ENCODE measurements at regions not wholly inside any gene's neighbourhood (a gene's known extent, or its start where the extent isn't known, plus 50 kb on each side); places are given as distances from the start of the nearest gene placed in this dataset.

- H3K27me3 ChIP-seq (replicated peaks; ENCODE audit: insufficient read depth), result no peaks in the 10 kb centered on the region
- peaks cover 14% of the 10 kb centered on the region for H3K4me1 ChIP-seq (ENCODE audit: insufficient read depth)
- H3K9me3 ChIP-seq (ENCODE audit: low read depth), result no peaks in the 10 kb centered on the region
- DNase-seq, result peak; percentile 82
- H3K4me3 ChIP-seq, result no peak overlapping the region
- TF ChIP-seq EZH2phosphoT487 (IDR thresholded peaks at IDR 0.05; ENCODE audit: insufficient read depth, low read depth) (no peak), EZH2 (IDR thresholded peaks at IDR 0.05; ENCODE audit: insufficient read depth, poor library complexity, severe bottlenecking) (no peak)
- H3K9me2 ChIP-seq (ENCODE audit: insufficient read depth), result no peaks in the 10 kb centered on the region
- H2AFZ ChIP-seq, result no peak overlapping the region
- H3F3A ChIP-seq (ENCODE audit: insufficient read depth), result peaks cover 19% of the 10 kb centered on the region
- no peaks in the 10 kb centered on the region for H3K36me3 ChIP-seq (ENCODE audit: low read depth)
- no peaks in the 10 kb centered on the region for H4K20me1 ChIP-seq (ENCODE audit: insufficient read depth)
- WGBS, 2 experiments (ENCODE audit: low coverage in 1 of 2, low lambda C conversion rate in 2 of 2, missing lambda C conversion rate in 2 of 2), result 42 to 47% methylated on average over 6 of the region's 6 CpGs
- no peak overlapping the region for H3K9ac ChIP-seq
- in situ Hi-C loops (cut with MboI), result no loop called here
- H3K79me2 ChIP-seq (ENCODE audit: insufficient read depth), result no peaks in the 10 kb centered on the region
- H3K4me2 ChIP-seq (ENCODE audit: unreplicated experiment), result no peak overlapping the region
- no peak overlapping the region for H3K27ac ChIP-seq
Measured at GRCh38 chr12:127509066-127509778, 757.7 kb upstream of the TMEM132C start.

- TF ChIP-seq EZH2 (IDR thresholded peaks at IDR 0.05; ENCODE audit: insufficient read depth, poor library complexity, severe bottlenecking), result no peak
- TF ChIP-seq EZH2phosphoT487 (IDR thresholded peaks at IDR 0.05; ENCODE audit: insufficient read depth, low read depth), result no peak
- Histone ChIP-seq H3K4me3 (no peak overlapping the region), H3K4me1 (ENCODE audit: insufficient read depth) (peaks cover 11% of the 10 kb centered on the region), H3K27me3 (replicated peaks; ENCODE audit: insufficient read depth) (no peaks in the 10 kb centered on the region), H3K9ac (no peak overlapping the region), H3K36me3 (ENCODE audit: low read depth) (no peaks in the 10 kb centered on the region), H3F3A (ENCODE audit: insufficient read depth) (peaks cover 9% of the 10 kb centered on the region), H3K9me3 (ENCODE audit: low read depth) (no peaks in the 10 kb centered on the region), H4K20me1 (ENCODE audit: insufficient read depth) (no peaks in the 10 kb centered on the region), H3K79me2 (ENCODE audit: insufficient read depth) (no peaks in the 10 kb centered on the region), H3K27ac (peak overlapping the region; percentile 28; the same call in 1 of the 2 replicates), H2AFZ (0 out of 2 replicates have a peak overlapping the region, but pooled peaks have one; percentile 0), H3K9me2 (ENCODE audit: insufficient read depth) (no peaks in the 10 kb centered on the region), H3K4me2 (ENCODE audit: unreplicated experiment) (peak overlapping the region; percentile 2)
- in situ Hi-C loops (cut with MboI), result no loop called here
- WGBS, 2 experiments (ENCODE audit: low coverage in 1 of 2, low lambda C conversion rate in 2 of 2, missing lambda C conversion rate in 2 of 2), result 11 to 17% methylated on average over 2 of the region's 2 CpGs
- DNase-seq, result peak; percentile 62
Measured at GRCh38 chr12:127515941-127516340, 751.0 kb upstream of the TMEM132C start.

DNA sequence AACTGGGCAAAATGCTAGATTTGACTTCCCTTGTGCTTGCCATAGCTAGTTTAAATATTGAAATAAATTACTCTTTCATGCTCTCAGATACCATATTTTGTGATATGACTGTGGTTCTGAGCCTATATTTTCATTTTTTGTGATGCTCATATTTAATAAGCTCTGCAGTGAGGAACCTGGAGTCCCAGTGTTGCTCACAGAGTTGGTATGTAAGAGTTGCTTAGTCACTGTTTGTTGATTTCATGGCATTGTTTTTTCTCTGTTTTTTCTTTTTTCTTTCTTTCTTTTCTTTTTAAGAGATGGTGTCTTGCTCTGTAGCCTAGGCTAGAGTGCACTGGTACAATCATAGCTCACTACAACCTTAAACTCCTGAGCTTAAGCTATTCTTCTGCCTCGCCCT, 750.5 kb upstream of the TMEM132C start:
- H3K9me2 ChIP-seq (ENCODE audit: insufficient read depth), result no peaks in the 10 kb centered on the region
- no peaks in the 10 kb centered on the region for H3K27me3 ChIP-seq (replicated peaks; ENCODE audit: insufficient read depth)
- no peaks in the 10 kb centered on the region for H3K9me3 ChIP-seq (ENCODE audit: low read depth)
- in situ Hi-C loops (cut with MboI), result no loop called here
- H3F3A ChIP-seq (ENCODE audit: insufficient read depth), result peaks cover 9% of the 10 kb centered on the region
- no peaks in the 10 kb centered on the region for H4K20me1 ChIP-seq (ENCODE audit: insufficient read depth)
- H3K9ac ChIP-seq, result no peak overlapping the region
- peak overlapping the region; percentile 2 for H3K4me2 ChIP-seq (ENCODE audit: unreplicated experiment)
- 88 to 95% methylated on average over 1 of the region's 1 CpG for WGBS, 2 experiments (ENCODE audit: low coverage in 1 of 2, low lambda C conversion rate in 2 of 2, missing lambda C conversion rate in 2 of 2)
- no peaks in the 10 kb centered on the region for H3K79me2 ChIP-seq (ENCODE audit: insufficient read depth)
- H3K27ac ChIP-seq, result peak overlapping the region; percentile 28; the same call in 1 of the 2 replicates
- peak; percentile 71 for DNase-seq
- 0 out of 2 replicates have a peak overlapping the region, but pooled peaks have one; percentile 27 for H2AFZ ChIP-seq
- no peak overlapping the region for H3K4me3 ChIP-seq
- TF ChIP-seq EZH2phosphoT487 (IDR thresholded peaks at IDR 0.05; ENCODE audit: insufficient read depth, low read depth), result no peak
- TF ChIP-seq EZH2 (IDR thresholded peaks at IDR 0.05; ENCODE audit: insufficient read depth, poor library complexity, severe bottlenecking), result no peak
- H3K36me3 ChIP-seq (ENCODE audit: low read depth), result no peaks in the 10 kb centered on the region
- H3K4me1 ChIP-seq (ENCODE audit: insufficient read depth), result peaks cover 11% of the 10 kb centered on the region

GRCh38 chr12:127519779-127520178, 747.2 kb upstream of the TMEM132C start:
- no peak overlapping the region for H2AFZ ChIP-seq
- TF ChIP-seq EZH2phosphoT487 (IDR thresholded peaks at IDR 0.05; ENCODE audit: insufficient read depth, low read depth) (no peak), EZH2 (IDR thresholded peaks at IDR 0.05; ENCODE audit: insufficient read depth, poor library complexity, severe bottlenecking) (no peak)
- 19 to 31% methylated on average over 2 of the region's 2 CpGs for WGBS, 2 experiments (ENCODE audit: low coverage in 1 of 2, low lambda C conversion rate in 2 of 2, missing lambda C conversion rate in 2 of 2)
- no peaks in the 10 kb centered on the region for H3K27me3 ChIP-seq (replicated peaks; ENCODE audit: insufficient read depth)
- DNase-seq, result no peak
- H3K4me2 ChIP-seq (ENCODE audit: unreplicated experiment), result no peak overlapping the region
- H3K9me2 ChIP-seq (ENCODE audit: insufficient read depth), result no peaks in the 10 kb centered on the region
- H3K36me3 ChIP-seq (ENCODE audit: low read depth), result no peaks in the 10 kb centered on the region
- H3K4me3 ChIP-seq, result no peak overlapping the region
- no peaks in the 10 kb centered on the region for H3K79me2 ChIP-seq (ENCODE audit: insufficient read depth)
- peaks cover 9% of the 10 kb centered on the region for H3F3A ChIP-seq (ENCODE audit: insufficient read depth)
- H4K20me1 ChIP-seq (ENCODE audit: insufficient read depth), result no peaks in the 10 kb centered on the region
- H3K27ac ChIP-seq, result no peak overlapping the region
- H3K9me3 ChIP-seq (ENCODE audit: low read depth), result no peaks in the 10 kb centered on the region
- H3K4me1 ChIP-seq (ENCODE audit: insufficient read depth), result peaks cover 11% of the 10 kb centered on the region
- no peak overlapping the region for H3K9ac ChIP-seq
- in situ Hi-C loops (cut with MboI), result no loop called here

Data from GM23248 (cell line).